ENCODE measurements at regions not wholly inside any gene's neighbourhood (a gene's known extent, or its start where the extent isn't known, plus 50 kb on each side); places are given as distances from the start of the nearest gene placed in this dataset.

DNA sequence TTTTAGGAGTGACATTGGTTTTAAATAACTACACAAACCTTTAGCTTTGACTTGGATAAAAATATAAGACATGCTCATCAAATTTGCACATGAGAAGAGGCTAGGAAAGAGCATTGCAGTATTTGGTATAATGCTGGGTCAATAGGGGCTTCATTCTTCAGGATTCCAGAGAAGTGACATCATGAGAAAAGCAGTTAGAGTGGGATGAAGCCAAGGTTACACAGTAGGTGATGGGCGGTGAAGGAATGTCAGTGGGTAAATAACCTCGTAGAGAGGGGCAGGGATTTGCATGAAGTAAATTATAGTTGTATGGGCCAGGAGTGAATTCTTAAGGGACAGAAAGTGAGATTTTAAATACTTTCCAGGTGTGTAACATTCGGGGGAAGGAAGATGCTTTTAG, 216.2 kb downstream of the RFPL4B start:
- Histone ChIP-seq H3K4me2 (ENCODE audit: insufficient read depth, low read length) (no peak overlapping the region), H3K9ac (replicated peaks; ENCODE audit: extremely low read depth, insufficient read depth, low read length) (no peak overlapping the region), H3K9me3 (replicated peaks; ENCODE audit: control insufficient read depth, insufficient read depth, low read length) (no peaks in the 10 kb centered on the region), H3K9me1 (replicated peaks; ENCODE audit: control insufficient read depth, extremely low read depth, insufficient read depth, low read length) (no peaks in the 10 kb centered on the region), H2AFZ (ENCODE audit: low read depth, low read length) (no peak overlapping the region), H3K27ac (ENCODE audit: insufficient read depth, low read depth, low read length) (no peak overlapping the region), H3K27me3 (ENCODE audit: control insufficient read depth in 2 of 2, insufficient read depth in 2 of 2, low read length in 2 of 2) (no peaks in the 10 kb centered on the region), H3K4me1 (ENCODE audit: control insufficient read depth, extremely low read depth, insufficient read depth, low read length) (no peaks in the 10 kb centered on the region), H3K79me2 (ENCODE audit: control insufficient read depth, insufficient read depth, low read length) (no peaks in the 10 kb centered on the region), H4K20me1 (replicated peaks; ENCODE audit: control insufficient read depth, extremely low read depth, insufficient read depth, low read length) (no peaks in the 10 kb centered on the region), H3K36me3 (ENCODE audit: control insufficient read depth in 2 of 2, extremely low read depth in 1 of 2, insufficient read depth in 2 of 2, low read length in 2 of 2) (no peaks in the 10 kb centered on the region), H3K4me3 (replicated peaks in 1 of 3; ENCODE audit: insufficient read depth in 1 of 3, low read depth in 1 of 3, low read length in 3 of 3) (no peak overlapping the region)
- CTCF ChIA-PET: interaction anchor here (0.7 kb wide), 1 partner anchor 10 kb away, joined by 3 read pairs; no protein-coding TSS in a partner anchor
- dilution Hi-C loops (cut with MboI; ENCODE audit: extremely low pct_ligation_motif_present, low sequenced_read_pairs): no loop called here
- peak; percentile 21 for FAIRE-seq
- no peak for TF ChIP-seq JUN (IDR thresholded peaks at IDR 0.05; ENCODE audit: borderline replicate concordance, insufficient read depth, insufficient read length, low read depth)
- no peak for TF ChIP-seq POLR2AphosphoS5 (IDR thresholded peaks at IDR 0.05; ENCODE audit: insufficient read depth, low read depth, low read length)
- no peak for TF ChIP-seq MYC (IDR thresholded peaks at IDR 0.05; ENCODE audit: low read depth, low read length)
- TF ChIP-seq FOS (IDR thresholded peaks at IDR 0.05; ENCODE audit: borderline replicate concordance, insufficient read depth, low read length): no peak
- TF ChIP-seq, protein P1, sequence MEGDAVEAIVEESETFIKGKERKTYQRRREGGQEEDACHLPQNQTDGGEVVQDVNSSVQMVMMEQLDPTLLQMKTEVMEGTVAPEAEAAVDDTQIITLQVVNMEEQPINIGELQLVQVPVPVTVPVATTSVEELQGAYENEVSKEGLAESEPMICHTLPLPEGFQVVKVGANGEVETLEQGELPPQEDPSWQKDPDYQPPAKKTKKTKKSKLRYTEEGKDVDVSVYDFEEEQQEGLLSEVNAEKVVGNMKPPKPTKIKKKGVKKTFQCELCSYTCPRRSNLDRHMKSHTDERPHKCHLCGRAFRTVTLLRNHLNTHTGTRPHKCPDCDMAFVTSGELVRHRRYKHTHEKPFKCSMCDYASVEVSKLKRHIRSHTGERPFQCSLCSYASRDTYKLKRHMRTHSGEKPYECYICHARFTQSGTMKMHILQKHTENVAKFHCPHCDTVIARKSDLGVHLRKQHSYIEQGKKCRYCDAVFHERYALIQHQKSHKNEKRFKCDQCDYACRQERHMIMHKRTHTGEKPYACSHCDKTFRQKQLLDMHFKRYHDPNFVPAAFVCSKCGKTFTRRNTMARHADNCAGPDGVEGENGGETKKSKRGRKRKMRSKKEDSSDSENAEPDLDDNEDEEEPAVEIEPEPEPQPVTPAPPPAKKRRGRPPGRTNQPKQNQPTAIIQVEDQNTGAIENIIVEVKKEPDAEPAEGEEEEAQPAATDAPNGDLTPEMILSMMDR (IDR thresholded peaks at IDR 0.05; ENCODE audit: extremely low read depth in 1 of 2, insufficient read depth in 1 of 2, low read depth in 1 of 2, low read length in 2 of 2): no peak
- no peak for TF ChIP-seq GATA2 (IDR thresholded peaks at IDR 0.05; ENCODE audit: insufficient read depth, insufficient read length, low read depth, low read length)
- TF ChIP-seq EZH2 (IDR thresholded peaks at IDR 0.05; ENCODE audit: borderline replicate concordance, low read depth, low read length, severe bottlenecking): no peak
- TF ChIP-seq POLR2A (IDR thresholded peaks at IDR 0.05; ENCODE audit: low read depth, low read length): no peak
- TF ChIP-seq, protein P2, sequence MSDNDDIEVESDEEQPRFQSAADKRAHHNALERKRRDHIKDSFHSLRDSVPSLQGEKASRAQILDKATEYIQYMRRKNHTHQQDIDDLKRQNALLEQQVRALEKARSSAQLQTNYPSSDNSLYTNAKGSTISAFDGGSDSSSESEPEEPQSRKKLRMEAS (IDR thresholded peaks at IDR 0.05; ENCODE audit: insufficient read depth, insufficient read length): no peak
- peak; percentile 30 for DNase-seq (ENCODE audit: low read depth, low spot score)
- intact Hi-C loops (cut with micrococcal nuclease): no loop called here
- BruUV-seq (replicated peaks): no TSS peak
- POLR2A ChIA-PET: no interaction called here

All from endothelial cell of umbilical vein (primary cell).